ENCODE measurements at regions not wholly inside any gene's neighbourhood (a gene's known extent, or its start where the extent isn't known, plus 50 kb on each side); places are given as distances from the start of the nearest gene placed in this dataset.

GRCh38 chr20:22795433-22795832 is 211.1 kb upstream of the FOXA2 start:
- no peak for DNase-seq

DNA sequence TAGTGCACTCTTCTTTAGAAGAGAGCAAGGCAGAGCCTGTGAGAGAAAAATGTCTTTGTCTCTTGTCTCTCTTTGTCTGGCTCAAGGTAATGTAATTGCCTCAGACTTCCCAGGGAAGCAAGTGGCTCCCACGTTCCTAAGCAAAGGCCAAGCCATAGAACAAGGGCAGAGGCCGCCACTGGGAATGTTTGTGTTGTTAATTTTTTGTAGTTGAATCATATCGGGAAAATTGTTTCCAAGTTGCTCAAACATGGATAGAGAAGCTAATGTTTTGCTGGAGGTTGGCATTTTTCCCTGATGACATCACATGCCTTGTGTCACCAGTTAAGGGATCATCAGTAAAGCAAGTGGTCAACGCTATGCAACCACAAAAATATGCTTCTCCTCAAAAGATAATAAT is 211.5 kb upstream of the FOXA2 start:
- DNase-seq, result no peak

DNA sequence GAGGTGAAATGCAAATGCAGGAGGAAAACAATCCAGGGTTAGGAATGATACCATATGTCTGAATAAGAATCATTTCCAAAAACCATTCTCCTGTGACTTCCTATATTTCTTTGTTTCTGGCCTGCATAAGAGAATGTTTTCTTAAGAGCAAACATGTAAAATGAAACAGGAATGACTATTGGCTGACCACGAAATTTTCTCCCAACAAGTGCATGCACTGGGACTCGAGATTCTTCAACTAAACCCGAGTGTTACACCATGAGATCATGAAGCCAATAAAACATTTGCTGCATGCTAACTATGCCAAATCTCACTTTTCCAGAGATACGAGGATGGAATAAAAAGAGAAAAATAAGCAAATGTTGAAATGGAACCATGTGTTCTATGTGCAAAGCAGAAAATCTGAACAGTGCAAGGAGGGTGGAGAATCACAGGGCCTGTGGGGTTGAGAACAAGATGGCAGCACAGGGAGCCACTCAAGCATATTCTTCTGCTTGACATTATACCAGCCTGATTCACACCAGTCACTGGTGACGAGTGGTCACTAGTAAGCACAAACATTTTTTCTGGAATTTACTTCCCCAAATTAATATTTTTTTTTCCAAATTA is 212.2 kb upstream of the FOXA2 start:
- no peak for DNase-seq

DNA sequence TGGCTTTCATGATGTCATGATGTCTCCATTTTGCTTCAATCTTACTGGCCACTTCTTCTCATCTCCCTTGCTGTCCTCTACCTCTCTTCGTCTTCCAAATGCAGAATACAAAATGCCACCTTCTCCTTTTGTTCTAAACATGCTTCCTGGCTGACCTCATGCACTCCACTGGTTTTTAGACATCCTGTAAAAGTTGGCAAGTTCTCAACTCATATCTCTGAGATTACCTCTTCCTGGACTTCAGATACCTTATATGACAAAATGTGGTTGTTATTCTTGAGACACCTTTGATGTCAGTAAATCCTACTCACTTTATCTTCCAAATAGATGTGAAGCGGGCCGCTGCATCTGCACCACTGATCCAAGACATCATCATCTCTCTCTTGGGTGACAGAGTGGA is 212.7 kb upstream of the FOXA2 start:
- DNase-seq, result no peak

DNA sequence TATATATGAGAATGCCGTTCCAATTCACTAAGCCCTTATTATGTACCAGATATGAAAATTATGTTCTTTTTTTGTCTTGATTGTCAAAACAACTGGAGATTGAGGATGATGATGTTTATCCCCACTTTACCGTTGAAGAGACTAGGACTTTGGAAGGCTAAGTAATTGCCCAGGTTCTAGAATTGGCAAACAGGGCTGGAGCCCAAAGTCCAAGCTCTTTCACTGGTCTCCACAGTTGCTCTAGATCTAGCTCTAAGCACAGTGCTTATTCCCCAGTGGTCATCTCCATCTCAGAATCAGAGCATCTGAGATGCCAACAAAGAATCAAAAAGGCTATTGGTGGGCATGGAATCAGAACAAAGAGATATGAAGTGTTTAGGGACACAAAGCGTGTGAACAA is 215.3 kb upstream of the FOXA2 start:
- no peak for DNase-seq

DNA sequence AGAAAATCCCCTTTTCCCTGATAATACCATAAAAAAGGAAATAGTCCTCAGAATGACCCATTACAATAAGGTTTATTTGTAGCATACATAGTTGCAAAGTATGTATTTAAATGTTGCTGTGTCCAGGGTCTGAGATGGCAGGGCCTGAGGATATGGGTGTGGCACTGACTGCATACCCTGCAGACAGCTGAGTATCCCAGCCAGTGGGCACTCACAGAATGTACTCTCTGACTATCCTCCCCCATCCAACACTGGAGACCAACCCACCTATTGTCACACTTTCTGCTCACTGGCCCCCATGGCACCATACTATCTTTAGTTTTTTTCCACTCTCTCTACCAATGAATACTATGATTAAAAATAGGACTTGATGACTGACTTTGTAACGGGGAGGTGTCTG is 215.8 kb upstream of the FOXA2 start:
- no peak for DNase-seq

DNA sequence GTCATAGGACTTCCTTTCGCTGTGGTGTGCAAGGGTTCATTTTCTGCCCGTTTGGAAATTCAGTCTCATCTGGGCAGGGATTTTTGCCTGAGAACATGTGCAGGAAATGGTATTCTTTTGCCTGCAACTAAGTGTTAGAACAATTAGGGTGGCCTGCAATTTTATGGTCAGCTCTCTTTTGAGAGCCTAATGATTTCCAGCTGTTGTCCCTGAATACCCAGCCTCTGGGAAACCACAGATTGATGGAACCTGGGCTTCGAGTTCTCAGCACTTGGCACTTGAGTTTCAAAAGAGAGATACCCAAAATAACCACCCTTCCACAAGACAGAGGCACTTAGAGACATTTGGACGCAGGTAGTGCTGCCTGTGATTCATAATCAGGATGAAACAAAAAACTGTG is 217.2 kb upstream of the FOXA2 start:
- no peak for DNase-seq

- no peak for DNase-seq
These were observed 217.9 kb upstream of the FOXA2 start for GRCh38 chr20:22802296-22802695.

GRCh38 chr20:22805219-22805618 is 220.8 kb upstream of the FOXA2 start:
- no peak for DNase-seq

DNA sequence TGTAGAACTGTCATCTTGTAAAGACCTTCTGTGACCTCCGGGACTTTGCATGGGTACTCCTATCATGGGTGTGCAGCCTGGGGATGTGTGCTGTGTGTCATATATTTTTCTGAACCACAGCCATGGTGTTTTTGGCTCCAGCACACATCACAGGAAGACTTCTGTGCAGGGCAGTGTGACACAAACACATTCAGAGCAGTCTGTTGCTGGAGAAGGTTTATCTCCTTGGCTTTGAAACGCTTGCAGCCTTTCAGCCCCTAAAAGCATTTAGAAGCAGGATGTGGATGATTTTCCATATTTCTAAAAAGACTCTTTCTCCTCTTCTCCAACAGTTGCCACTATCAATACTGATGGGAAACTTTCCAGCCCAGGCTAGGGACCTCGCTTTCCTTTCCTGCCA is 221.6 kb upstream of the FOXA2 start:
- no peak for DNase-seq

DNA sequence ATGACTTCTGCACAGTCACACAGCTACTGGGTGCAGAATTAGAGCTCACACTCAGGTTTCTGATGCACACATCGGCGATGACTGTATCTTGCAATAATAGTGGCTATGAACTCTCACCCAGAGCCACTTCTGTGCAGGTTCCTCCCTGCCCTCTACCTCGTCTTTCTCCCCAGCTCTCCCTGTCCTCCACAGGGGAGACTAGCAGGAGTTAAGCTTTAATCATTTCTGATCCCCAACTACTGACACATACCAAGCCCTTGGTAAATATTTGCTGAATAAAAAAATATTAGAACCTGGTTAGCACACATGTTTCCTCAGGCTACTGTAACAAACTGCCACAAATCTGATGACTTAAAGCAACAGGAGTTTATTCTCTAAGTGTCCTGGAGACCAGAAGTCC is 222.7 kb upstream of the FOXA2 start:
- no peak for DNase-seq

DNA sequence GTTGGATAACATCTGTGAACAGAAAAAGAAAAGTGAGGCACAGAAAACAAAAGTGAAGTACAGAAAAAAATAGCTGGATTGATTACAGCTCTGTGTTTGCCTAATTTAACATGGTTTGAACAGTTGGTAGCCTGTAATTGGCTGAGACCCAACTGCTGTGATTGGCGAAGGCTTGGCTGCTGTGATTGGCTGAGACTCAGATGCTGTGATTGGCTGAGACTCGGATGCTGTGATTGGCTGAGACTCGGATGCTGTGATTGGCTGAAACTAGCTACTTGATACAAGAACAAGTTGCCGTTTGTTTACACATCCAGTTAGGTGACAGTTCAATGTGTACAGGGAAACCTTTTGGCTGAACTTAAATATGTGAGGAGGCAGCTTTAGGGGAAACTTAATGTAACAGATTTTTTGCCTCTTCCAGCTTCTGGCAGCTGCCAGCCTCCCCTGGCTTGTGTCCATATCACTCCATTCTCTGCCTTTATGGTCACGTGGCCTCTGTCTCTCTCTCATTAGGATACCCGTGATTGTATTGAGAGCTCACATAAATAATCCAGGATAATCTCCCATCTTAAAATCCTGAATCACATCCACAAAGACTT is 223.4 kb upstream of the FOXA2 start:
- DNase-seq, result no peak

DNA sequence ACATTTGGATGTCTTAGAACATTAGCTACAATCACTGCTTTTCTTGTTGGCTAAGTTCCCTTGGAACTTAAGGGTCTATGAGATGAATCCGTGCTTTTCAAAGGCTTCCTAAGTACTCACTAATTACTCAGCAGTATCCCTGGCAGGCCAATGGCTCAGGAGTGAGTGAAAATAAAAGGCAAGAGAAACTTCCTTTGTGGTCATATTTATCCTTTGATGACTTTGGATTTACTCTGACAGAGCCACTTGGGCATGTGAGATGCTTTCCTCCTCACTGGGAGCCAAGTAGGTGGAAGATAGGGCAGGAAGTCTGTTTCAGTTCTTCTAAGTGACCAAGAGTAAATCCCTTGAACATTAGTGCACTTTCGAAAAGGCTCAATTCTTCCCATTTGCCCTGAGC is 224.3 kb upstream of the FOXA2 start:
- DNase-seq, result no peak

DNA sequence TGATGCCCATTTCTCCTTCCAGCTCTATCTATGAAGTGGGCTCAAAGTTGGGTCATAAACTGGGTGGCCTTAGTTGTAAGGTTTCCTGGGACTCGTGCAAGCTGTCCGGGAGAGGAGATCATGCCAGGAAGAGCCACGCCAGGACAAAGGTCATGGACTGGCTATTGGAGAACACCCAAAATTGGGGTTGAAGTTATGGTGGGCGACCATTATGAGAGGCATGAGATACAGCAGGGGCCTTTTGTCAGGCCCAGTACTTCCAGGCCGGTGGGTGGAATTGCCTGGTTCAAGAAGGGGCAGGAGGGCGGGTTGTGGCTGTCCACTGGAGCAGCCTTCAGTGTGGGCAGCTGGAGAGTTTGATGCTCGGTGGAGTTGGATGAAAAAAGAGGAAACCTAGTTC is 225.1 kb upstream of the SSTR4 start:
- no peak for DNase-seq

DNA sequence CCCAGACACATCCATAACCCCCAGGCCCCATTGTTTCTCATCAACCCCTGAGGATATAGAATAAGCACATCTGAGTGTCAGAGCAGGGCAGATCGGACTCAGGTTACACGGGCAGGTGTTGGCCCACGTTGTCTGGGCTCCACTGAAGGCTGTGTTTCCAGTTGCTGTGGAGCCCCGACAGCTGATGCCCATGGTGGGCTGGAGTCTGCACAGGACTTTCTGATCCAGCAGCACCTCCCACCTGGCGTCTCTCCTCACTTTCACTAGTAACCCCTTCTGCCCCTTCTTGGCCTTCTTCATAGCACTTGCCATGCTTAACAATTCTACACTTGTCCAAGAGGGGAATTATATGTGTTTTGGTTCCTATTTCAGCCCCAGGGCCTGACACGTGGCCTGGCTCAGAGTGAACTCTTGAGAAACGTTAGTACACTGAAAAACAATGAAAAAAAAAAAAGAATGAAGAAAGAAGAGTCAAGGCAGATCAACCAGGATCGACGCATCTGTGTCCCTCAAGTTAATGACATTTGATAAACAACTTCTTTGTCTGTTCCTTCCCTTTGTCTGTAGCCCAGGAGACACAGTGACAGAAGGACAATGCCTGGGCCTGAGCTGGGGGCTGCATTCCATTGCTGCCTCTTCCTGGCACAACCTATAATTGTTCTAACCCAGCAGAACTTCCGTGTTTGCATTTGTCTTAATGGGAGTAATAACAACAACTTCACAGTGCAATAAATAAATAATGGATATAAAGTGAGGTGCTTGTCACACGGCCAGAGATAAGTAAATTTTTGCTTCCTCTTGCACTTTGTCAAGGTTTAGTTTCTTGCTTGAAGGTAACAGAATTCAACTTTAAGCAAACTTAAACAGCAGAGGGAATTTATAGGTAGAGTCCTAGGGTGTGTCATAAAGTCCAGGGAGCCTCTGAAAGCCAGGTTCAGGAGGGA is 224.2 kb upstream of the SSTR4 start:
- no peak for DNase-seq

DNA sequence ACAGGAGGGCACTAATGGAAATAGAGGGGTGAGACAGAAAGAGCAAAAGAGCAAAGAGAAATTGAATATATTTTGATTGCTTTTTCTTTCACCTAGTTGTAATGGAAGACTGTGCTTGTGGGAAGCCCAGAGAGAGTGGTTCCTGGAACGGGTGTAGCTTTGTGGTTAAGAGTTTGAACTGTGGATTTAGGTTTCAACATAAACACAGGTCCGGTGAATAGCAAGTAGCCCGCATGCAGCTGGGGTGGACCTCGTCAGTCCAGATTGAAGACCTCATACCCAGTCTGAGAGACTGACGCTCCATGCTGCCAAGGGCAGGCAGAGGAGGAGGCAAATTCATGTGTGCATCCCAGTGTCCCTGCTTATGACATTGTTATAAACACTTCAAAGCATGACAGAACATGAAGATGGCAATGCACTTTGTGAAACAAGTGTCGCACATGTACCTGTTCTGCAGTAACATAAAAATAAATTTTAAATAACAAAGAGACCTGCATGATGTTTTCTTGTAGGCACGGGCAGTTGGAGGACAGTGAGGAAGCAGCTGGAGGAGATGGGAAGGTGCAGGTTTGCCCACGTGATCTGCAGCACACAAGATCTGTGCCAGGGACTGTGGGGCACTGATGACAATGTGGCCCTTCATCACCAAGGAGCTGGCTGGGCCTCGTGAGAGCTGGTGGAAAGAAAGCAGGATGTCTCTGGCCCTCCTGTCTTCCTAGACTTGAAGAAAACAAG is 220.5 kb upstream of the SSTR4 start:
- DNase-seq, result no peak

DNA sequence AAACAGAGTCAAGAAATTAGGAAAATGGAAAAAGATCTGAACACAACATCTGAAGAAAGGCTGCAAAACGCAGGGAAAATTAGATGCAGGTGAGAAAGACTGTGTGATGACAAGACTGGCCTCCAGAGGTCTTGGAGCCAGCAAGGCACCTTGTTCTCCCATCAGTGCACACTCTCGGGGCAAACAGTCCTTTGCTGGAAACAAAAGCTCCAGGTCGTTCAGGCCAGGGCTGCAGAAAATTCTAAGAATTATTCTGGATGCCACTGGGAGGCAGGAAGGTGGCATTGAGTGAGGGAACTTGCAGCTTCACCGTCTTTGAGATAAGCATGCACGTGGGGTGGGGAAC is 219.9 kb upstream of the SSTR4 start:
- no peak for DNase-seq

DNA sequence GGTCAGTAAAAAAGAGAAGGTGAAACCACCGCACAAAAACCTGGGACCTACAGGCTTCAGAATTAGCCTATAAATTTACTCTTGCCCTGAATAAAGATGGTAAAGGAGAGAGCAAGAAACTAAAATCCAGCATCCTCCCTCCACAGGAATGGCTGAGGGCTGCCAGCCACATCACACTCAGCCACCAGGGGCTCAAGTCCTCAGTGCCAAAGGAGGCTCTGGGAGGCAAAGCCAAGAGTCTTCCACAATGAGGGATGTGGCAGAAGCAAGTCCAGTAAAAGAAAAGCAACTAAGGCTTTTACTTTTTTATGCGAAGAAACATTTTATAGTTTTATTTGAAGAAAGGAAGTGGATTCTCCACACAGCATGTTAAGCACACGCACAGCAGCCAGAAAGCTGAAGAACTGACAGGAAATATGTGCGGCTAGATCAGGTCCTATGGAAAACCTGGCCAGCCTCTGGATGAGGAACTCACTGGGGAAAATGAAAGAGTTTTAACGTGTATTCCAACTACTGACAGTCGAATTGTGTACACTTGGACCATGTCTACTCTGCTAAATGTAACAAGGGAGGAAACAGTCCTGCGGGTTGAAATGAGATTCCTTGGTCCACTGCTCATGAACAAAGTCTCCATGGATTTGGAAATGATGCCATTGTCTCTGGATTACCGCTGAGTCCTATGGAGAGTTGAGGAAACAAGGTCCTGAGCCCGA is 219.4 kb upstream of the SSTR4 start:
- no peak for DNase-seq

GRCh38 chr20:22818636-22819035 is 216.5 kb upstream of the SSTR4 start:
- no peak for DNase-seq

DNA sequence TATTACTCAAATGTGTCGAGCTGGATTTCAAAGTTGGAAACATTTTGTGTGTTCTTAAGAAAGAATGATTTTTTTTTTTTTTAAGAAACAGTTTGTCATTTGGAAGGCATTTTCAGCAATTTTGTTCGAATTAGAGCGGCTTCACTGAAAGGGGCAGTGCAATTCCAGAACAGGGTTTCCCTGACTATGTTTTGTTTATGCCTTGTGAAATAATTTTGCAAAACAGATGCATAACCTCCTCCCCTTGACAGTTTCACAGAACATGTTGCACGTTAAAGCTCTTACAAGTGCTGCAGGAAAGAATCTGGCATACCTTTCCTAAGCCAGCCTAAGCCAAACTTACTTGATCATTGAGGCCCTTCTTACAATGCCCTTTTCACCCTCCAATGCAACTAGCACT is 216.0 kb upstream of the SSTR4 start:
- no peak for DNase-seq

- DNase-seq, result no peak
These were observed 215.3 kb upstream of the SSTR4 start for GRCh38 chr20:22819784-22820183.

DNA sequence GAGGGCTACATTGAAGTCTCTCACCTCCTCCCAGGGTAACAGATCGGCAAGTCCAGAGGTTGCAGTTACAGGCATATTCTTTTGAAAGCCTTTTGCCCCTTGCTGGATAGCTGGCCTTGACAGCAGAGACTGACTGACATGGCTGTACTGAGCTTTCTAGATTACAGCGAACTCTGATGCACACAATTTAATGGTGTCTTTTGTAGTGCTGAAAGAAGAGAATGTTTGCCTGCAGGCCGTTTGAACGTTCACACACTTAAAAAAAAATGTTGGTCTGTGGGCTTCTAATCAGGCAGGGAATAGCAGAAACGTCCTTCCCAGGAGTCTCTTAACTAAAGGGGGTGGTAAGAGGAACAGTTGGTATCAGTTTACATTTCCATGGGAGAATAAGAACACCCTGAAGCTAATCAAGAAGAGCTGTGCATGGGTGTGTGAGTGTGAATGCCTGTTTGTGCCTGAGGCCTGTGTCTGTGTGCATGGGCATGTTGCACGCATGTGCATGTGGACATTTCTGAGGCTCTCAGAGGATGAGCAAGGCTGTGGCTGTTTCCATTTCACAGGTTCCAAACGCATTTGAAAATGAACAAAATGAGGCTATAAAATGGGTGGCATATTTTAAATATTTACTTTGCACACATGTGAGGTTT is 213.9 kb upstream of the SSTR4 start:
- DNase-seq, result no peak
